NCI-H1930 (cell line): ENCODE measurements at regions not wholly inside any gene's neighbourhood (a gene's known extent, or its start where the extent isn't known, plus 50 kb on each side); places are given as distances from the start of the nearest gene placed in this dataset.

Source experiments
- DNase-seq, 2 experiments: peaks; one replicate each; lab custom pipeline; 2025; lab: John Stamatoyannopoulos, UW

DNA sequence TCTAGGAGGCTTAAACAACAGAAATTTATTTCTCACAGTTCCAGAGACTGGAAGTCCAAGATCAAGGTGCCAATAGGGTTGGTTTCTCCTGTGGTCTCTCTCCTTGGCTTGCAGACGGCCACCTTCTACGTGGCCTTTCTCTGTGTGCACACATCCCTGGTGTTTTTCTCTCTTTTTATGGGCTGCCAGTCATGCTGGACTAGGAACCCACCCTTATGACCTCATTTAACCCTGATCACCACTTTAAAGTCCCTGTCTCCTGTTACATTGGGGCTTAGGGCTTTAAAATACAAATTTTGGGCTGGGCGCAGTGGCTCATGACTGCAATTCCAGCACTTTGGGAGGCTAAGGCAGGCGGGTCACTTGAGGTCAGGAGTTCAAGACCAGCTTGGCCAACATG, 157.1 kb downstream of the TLE1 start:
- DNase-seq = no peak

DNA sequence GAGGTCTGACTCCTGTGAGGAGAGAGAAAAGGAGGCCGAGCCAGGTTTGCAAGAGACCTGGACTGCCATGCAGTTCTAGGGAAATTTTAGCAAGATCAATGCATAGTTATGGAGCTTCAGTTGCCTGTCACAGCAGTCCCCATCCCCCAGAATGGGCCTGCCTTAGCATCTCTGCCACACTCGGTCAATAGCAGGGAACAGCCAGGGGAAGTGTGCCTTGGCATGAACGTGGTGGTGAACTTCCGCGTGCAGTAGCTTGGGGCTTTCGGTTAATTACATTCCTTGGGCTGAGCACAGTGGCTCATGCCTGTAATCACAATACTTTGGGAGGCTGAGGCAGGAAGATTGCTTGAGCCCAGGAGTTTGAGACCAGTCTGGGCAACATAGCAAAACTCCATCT, 157.8 kb downstream of the TLE1 start:
- DNase-seq = no peak

DNA sequence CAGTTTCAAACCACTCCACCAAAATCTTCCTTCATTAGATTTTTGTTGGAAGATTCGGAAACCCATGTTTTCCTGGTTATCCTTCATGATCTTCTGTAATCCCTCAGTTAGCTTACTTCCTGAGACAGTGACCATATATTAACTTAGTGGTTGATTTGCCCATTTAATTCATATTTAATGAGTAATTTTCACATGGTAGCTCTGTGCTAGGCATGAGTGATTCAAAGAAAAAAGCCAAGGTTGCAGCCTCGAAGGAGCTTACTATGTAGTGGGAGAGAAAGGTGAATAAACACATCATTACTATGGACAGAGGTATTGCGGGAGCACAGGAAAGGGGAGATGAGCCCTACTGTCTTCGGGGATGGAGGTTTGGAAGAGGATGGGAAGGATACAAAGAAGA, 158.5 kb downstream of the TLE1 start:
- no peak for DNase-seq

DNA sequence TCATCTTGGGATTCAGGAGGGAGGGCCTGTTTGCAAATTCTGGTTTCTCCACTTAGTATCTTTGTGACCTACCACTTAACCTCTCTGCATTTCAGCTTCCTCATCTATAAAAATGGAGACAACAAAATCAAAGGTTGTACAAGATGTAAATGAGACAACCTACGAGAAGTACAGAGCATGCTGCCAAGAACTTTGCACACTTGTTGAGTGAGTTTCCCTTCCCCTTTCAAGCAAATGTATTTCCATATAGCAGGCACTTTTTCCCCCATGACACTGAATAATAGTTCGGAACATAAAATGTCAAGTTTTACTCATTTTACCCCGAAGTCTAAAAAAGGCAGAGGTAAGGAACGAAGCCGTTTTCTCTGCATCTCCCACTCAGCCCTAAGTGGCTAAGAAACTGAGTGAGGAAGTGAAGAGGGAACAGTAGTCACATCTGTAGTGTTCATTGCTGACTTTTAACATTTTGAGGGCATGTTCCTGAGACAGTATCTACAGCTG, 159.0 kb downstream of the TLE1 start:
- no peak for DNase-seq

DNA sequence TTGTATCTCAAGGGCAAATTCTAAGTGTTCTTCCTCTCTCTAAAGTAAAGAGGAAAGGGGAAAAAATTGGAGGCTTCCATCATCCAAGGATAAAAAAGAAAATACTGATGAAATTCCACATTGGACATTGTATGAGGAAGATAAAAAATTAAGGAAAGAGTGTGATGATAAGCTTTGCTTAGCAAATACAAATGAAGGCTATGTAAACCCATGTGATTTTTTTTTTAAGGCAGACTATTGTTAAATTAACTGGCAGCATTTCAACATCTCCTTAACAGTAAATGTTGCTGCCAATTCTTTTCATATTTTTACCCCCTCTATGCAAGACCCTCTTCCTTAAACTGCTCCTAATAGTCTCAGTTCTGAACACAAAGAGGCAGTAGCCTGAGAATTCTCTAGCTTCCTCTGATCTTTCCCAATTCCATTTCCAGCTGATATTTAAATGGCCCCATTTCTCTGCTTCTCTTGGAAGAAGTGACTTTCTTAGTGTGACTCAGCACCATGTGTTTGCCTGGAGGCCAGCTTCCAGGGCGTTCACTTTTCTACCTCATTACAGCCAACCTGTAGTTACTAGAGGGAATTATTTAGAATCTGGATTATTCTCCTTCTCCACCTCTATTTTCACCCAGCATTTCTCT, 159.7 kb downstream of the TLE1 start:
- DNase-seq = no peak

DNA sequence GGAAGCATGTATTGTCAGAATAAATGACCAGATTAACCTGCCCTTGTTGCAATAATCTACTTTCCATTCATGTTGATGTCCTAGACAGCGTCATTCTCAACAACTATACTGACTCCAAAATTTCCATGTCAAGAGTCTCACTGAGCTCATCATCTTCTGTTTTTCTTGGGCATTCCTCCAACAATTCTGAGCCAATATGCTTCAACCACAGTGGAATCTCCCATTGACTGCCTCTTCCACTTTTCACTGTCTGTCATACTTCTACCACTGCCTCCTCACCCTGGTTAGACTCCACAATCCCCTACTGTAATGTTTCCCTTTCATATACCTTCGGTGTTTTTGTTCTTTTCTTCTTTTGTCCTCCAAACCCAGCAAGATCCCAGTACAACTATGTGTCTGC, 162.8 kb downstream of the TLE1 start:
- no peak for DNase-seq

DNA sequence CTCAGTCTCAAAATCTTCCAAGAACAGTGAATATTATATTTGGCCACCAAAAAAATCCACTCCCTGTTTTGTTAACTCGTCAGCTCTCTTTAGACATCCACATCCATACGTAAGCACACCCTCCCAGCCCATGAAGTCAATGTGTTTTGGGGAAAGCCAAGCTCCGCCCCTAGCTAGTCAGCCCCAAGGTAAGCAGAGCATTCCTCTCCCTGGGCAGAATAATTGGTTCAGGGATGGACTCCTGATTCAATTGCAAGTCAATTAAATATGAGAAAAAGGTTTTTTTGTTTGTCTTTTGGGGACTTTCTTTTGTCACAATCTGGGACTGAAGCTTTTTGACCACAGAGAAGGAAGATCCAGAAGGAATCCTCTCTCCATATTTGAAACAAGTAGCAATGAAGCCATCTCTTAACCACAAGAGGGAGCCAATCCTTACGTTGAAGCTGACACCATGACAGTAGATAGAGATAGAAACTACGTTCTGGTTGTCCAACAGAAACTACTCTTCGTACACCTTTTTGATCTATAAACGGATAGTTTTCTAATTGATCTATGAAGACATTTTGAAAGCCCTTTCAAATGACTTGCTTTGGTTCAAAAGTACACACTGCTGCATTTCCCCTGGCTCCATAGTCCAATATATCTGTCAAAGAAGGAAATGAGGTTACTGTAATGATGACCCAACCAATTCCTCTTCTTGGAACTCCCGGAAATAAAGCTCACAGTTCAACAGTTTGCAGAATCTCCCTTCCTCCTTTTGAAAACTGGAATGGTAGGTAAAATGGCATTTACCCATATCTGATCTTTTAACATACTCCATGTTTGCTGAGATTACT, 166.4 kb downstream of the TLE1 start:
- peak in 1 of 2 experiments; percentile 13 for DNase-seq

DNA sequence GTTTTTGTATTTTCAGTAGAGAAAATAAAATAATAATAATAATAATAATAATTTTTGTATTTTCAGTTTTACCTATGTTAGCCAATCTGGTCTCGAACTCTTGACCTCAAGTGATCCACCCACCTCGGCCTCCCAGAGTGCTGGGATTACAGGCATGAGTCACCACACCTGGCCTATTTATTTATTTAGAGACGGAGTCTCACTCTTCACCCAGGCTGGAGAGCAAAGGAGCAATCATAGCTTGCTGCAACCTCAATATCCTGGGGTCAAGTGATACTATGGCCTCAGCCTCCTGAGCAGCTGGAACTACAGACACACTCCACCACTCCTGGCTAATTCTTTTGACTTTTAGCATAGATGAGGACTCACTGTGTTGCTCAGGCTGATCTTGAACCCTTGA, 167.5 kb downstream of the TLE1 start:
- DNase-seq = no peak

DNA sequence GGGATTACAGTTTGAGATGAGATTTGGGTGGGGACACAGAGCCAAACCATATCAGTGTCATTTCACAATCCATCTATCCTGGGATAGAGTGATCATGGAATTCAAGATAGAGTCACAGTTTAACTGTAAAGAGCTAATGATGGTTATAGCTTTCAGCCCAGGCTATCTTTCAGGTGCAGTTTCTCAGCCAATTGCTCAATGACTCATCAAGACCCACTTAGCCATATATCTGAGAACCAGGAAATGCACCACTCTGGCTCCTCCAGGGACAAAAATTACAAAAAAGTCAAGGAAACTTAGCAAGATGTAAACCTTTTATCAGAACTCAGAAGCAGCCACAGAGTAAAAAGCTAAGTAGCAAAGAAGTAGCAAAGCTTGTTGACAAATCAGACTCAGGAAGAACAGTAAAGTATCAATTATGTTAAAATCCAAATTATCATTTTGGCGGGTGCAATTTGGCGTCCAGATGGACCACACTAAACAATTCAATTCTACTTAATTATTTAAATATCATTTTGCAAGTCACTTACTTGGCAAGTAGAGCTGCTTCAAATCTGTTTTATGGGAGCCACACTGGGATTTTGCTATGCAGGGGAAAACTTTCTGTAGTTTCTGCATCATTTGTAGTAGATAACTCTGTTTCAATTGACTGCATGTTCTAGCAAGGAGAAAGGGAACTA, 169.4 kb downstream of the TLE1 start:
- DNase-seq = no peak

DNA sequence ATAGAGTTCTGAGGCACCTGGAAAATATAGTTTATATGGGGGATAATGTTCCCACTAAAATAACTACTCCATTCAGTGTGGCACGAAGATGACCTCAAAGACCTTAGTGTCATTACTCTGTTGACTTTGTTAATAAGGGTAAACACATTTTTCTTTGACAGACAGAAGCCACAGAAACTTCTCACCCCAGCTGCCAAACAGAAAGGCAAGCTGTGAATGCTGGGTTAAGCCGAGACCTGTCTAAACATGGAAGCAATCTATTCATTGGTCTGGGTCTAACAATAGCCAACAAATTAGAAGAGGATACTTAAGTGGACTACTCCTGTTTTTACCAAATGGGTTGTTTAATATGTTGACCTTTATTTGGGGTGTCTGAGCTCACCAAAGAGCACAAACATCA, 171.4 kb downstream of the TLE1 start:
- DNase-seq = peak; percentile 65 to 71

DNA sequence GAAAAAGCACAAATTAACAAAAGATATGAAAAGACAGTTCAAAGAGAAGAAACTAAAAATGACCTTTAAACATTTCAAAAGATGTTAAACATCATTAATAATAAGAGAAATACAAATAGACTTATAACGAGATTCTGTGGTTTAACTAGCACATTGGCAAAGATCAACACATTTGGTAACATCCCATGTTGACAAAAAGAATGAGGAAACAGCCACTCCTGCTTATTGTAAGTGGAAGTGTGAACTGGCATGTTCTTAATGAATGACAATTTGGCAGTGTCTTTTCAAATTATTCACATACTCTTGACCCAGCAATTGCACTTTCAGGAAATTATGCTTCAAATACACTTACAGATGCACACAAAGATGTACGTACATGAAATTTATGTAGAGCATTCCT, 176.3 kb downstream of the TLE1 start:
- DNase-seq = no peak

DNA sequence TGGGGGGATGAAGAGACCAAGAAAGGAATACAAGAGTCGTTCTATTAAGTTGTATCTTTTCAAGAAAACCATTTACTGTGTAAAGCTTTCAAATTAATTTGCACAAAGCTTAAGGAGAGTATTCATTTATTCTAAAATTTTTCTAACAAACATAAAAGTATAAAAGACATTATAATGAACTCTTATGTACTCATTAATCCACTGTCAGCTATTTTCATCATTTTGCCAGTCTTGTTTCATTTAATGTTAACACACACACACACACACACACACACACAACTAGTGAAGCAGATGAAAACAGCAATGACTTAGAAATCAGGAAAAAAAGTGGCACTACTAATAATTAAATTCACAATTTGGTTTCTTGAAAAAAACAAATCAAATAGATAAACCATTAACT, 176.7 kb downstream of the TLE1 start:
- no peak for DNase-seq

DNA sequence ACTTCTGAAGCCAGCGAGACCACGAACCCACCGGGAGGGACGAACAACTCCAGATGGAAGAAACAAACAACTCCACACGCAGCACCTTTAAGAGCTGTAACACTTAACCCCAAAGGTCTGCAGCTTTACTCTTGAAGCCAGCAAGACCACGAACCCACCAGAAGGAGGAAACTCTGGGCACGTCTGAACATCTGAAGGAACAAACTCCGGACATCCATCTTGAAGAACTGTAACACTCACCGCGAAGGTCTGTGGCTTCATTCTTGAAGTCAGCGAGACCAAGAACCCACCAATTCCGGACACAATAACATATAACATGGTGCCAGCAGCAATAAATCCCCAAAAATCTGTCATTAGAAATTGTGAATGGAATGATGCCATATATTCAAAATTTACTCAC, 180.9 kb downstream of the TLE1 start:
- no peak for DNase-seq

DNA sequence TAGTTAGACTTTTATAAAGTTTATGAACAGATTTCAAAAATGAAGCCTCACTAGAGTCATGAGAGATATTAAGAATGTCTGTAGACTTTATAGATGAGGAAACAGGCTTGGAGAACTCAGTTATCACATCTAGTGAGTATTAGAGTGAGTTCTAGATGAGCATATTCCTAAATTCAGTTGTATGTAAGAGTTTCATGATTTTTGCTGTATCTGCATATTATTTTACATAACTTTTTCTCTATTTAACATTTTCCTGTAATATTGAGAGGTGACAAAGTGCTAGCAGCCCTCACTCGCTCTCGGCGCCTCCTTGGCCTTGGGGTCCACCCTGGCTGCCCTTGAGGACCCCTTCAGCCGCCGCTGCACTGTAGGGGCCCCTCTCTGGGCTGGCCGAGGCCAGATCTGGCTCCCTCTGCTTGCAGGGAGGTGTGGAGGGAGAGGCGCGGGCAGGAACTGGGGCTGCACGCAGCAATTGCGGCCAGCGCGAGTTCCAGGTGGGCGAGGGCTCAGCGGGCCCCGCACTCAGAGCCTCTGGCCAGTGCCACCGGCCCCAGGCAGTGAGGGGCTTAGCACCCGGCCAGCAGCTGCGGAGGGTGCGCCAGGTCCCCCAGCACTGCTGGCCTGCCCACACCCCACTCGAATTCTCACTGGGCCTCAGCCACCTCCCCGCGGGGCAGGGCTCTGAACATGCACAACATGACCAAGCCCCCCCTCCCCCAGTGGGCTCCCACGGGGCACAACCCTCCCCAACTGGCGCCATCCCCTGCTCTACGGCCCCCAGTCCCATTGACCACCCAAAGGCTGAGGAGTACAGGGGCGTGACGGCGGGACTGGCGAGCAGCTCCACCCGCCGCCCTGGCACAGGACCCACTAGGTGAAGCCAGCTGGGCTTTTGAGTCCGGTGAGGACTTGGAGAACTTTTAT, 182.1 kb downstream of the TLE1 start:
- no peak for DNase-seq

DNA sequence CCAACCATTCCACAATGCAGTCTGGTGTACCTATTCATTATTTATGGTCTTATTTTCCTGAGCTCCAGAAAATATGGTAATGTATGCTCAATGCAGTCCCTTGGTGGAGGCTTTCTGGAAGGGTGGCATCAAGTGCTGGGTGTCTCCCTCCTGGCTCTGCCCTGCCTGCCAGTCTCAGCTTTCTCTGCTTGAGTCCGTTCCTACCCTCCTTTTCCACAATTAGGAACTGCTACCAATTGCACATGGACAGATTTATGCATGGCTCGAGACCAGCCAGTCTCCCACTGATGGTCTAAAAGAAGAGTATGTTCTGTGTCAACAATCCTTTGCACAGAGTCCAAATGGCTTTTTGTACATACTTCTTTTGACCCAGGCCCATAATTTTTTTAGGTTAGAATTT, 189.8 kb downstream of the TLE1 start:
- DNase-seq = no peak

DNA sequence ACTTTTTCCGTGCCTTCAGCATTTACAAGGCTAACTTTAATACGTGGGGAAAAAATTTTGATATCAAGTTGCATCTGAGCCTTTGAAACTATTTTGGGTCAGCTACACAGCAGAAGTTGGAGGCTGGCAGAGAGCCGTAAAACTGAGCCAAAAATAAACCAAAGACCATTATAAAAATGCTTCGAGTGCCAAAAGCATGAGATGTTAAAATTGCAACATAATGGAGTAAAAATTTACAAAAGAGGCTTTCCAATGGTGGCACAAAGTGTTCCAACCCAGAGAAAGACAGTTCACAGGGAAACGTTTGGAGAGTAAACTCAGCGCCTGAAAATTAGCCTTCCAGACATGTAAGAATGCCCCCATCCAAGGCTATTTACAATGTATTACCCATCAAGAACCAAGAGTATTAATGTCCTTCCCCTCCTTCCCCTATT, 190.3 kb downstream of the TLE1 start:
- no peak for DNase-seq

DNA sequence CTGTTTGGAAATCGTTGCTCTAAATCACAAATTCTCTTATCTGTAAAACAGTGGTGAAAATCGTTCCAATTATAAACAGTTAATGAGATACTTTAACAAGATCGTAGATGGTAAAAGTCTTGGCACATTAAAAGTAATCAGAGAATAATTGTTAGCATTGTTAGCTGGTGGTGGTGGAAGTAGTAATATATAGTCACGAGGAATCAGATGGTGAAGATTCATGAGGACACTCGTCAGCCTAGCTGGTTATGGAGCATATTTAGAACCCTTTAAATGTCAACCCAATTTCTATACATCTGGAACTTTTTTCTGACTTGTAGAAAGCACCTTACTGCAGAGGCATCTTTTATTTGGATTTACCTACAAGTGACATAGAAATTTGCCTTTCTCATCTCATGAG, 190.8 kb downstream of the TLE1 start:
- DNase-seq = no peak

DNA sequence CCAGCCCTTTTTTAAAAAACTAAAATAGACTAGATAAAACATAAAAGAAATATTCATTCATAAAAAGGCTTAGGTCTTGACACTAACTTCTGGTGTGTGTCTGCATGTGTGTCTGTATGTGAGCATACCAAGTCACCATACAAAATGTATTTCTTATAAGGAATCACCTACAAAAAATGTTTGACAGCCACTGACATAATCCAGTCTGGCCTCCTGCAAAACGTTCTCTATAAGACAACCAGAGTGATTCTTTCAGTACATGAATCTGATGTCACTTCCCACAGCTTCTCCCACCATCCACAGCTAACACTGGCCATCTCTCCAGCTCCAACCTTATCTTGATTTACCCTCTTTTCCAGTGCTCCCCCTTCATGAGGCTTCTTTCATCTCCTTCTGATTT, 192.3 kb downstream of the TLE1 start:
- no peak for DNase-seq

DNA sequence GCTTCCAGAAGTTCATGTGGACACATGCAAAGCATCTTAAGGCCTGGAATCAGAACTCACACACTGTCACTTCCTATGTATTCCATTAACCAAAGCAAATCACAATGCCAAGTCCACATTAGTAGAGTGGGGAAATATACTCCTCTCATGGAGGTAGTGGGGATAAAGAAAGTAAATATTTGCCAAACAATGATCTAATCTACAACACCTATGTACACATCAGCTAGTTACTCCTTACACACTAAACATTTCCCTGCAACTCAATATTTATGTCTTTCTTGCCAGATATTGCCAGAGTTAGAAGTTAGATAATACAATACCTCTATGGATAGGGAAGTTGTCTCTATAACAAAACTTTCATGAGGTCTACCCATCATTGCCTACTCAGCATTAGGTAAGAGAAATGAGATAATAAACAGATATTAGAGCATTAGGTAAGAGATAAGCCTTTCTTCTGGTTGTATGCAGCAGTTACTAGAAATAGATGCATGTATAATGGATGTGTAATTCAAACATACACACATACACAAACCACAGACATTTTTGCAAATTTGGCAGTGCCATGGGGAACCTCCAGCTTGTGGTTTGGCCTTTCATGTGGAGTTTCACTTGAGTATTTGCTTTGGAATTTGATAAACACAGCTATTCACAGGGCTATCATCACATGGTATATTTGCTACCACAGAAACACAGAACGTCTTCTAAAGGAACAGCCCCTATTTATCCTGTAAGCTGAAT, 196.5 kb downstream of the TLE1 start:
- DNase-seq = peak in 1 of 2 experiments; percentile 16

DNA sequence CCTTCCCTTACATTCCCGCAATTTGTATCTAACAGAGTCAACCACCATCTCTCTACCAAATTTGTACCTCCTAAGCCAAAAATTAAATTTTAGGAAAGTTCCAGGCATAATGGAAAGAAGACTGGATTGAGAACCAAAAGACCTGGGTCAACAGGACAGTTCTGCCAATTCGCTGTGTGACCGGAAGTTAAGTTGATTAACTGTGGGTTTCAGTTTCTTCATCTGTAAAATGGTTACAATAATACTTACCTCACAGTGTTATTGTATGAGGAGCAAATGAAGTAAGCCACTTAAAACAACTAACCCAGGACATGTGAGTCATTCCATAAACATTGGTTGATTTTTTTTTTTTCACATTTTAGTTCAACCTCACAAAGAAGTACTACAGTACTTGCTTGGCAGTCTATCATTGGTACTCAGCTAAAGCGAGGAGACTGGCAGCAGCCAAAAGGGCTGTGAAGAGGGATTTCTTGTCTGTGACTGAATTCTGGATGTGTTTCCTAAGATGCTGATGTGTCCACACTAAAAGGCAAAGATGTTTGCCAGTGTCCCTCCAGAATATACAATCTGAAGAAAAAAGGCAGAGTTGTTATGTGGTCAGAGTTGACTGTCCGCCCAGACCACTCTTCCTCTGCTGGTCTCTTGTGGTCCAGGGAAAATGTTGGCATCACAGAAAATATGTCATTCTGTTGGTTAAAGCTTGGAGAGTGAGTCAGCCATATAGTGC, 198.6 kb downstream of the TLE1 start:
- DNase-seq = no peak
